ENCODE measurements at regions not wholly inside any gene's neighbourhood (a gene's known extent, or its start where the extent isn't known, plus 50 kb on each side); places are given as distances from the start of the nearest gene placed in this dataset.

- ChIA-PET POLR2A (no interaction called here), CTCF (no interaction called here)
Observed at GRCh38 chr2:60116161-60116875, 437.1 kb downstream of the BCL11A start.

- ChIA-PET CTCF (no interaction called here), POLR2A (no interaction called here)
Observed at GRCh38 chr2:60109744-60110143, 443.7 kb downstream of the BCL11A start.

GRCh38 chr2:60106836-60107529, 446.5 kb downstream of the BCL11A start:
- ChIA-PET POLR2A (no interaction called here), CTCF (no interaction called here)

DNA sequence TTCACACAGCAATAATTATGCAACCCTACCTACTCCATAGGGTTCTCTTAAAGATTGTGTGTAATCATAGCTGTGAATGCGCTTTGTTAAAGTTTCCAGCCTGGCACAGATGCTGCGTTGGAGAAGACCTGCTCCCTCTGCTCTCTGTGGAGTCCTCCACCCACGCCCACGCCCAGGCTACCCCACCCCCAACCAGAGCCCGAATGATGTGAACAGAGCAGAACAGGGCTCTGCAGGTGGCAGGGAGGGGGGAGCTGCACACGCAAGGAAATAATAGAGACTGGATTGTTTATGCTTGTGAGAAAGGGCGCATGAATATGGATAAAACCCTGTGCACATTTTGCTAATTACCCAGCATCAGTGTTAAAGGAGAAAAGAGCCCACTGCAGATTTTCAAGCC, 447.5 kb downstream of the BCL11A start:
- ChIA-PET CTCF (no interaction called here), POLR2A (interaction anchor here (0.5 kb wide), 1 partner anchor 221 kb away, joined by 4 read pairs; no protein-coding TSS in a partner anchor)

DNA sequence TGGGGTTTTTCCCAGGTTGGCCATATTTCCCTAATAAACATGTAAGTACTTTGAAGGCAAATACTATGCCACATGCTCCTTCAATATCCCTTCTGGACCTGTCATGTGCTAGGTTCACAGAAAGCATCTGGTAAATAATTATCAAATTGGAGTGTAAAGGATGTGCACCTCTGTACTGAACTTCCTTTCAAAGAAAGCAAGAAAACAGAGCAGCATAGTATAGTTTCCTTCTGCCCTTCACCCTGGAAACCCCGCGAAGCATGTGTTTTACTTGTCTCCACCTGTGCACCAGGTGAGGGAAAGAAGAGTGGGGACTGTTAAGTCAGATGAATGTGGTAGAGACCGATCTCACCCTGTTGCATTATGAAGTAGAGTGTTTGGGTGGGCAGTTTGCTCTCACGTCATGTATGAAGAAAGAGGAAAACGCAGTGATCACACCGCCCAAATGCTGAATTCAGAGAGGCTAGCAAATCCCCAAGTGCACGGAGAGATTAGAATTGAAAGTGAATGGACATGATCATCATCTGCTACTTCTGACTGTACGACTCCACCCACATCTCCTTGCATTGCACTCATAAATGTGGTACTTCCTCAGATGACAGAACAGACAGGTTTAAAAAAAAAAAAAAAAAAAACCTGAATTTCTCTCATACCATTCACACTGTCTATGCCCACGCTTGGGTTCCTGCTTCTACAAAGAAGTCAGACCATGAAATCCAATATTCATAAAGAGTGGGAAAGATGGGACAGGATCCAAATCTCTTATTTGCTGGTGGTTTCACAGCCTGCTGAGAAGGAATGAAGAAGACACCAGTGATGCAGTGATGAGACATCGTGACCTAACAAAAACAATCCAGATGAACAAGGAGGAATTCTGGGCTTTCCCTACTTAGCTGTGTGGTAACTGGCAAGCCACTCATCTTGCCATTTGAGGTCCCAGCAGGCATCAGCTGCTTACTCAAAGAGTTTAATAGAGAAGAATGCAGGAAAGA, 448.6 kb downstream of the BCL11A start:
- ChIA-PET CTCF (no interaction called here), POLR2A (no interaction called here)

GRCh38 chr2:60100034-60100433, 453.4 kb downstream of the BCL11A start:
- ChIA-PET CTCF (no interaction called here), POLR2A (no interaction called here)

GRCh38 chr2:60098996-60099395, 454.5 kb downstream of the BCL11A start:
- CTCF ChIA-PET = no interaction called here
- POLR2A ChIA-PET = interaction anchor here (0.6 kb wide), 1 partner anchor 448 kb away, joined by 8 read pairs; no protein-coding TSS in a partner anchor

GRCh38 chr2:60097298-60097697, 456.2 kb downstream of the BCL11A start:
- CTCF ChIA-PET = no interaction called here
- POLR2A ChIA-PET = no interaction called here

GRCh38 chr2:60096556-60096955, 456.9 kb downstream of the BCL11A start:
- CTCF ChIA-PET = no interaction called here
- POLR2A ChIA-PET = no interaction called here

DNA sequence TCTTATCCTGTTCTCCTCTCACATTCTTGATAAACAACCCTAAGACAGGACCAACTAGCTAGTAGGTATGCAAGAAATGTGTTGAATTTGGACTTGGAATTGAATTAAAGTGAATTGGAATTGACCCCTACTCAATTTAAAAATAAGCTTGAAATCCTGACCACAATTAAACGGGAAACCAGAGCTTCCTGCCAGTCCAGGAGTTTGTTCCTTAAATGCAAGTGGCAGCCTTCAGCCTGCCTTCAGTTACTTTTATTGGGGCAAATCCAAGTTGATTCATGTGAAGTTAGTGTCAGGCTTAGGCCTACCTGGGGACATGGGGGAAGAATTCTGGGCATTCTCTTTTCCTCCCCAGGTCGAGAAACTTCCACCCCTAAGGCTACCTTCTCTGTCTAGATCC, 457.6 kb downstream of the BCL11A start:
- POLR2A ChIA-PET = no interaction called here
- CTCF ChIA-PET = no interaction called here

DNA sequence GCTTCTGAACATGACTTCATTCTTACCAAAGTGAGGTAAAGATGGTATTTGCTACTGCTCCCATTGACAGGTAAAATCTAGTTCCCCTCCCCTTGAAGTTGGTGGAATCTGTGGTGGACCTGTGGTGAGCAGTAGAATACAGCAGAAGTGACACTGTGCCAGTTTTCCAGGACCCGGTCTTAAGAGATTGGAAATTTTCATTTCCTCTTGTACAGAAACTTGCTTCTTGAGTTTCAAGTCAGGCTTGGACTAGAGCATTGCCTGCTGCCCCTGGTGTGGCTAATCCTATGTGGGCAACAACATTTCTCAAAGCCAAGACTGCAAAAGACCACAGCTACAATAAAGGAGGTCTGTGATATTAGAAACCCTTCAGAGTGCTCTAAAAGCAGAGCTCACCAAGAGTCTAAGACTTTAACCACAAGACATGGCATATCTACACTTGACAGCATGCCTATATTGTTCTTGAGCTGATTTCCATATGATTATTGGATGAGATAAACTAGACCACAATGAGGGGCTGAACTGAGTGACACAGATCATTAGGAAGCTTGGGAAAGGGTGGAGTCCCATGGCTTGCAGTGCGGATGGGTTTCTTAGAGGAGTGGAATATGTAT, 458.1 kb downstream of the BCL11A start:
- POLR2A ChIA-PET = no interaction called here

GRCh38 chr2:60094450-60094929, 459.0 kb downstream of the BCL11A start:
- CTCF ChIA-PET = no interaction called here

More for the DNA sequence above, 458.1 kb downstream of the BCL11A start:
- CTCF ChIA-PET = no interaction called here

GRCh38 chr2:60092781-60093180, 460.7 kb downstream of the BCL11A start:
- CTCF ChIA-PET = no interaction called here

More at GRCh38 chr2:60094450-60094929, 459.0 kb downstream of the BCL11A start:
- POLR2A ChIA-PET = no interaction called here

GRCh38 chr2:60091894-60092293, 461.6 kb downstream of the BCL11A start:
- CTCF ChIA-PET = no interaction called here
- POLR2A ChIA-PET = no interaction called here

More at GRCh38 chr2:60092781-60093180, 460.7 kb downstream of the BCL11A start:
- POLR2A ChIA-PET = no interaction called here

DNA sequence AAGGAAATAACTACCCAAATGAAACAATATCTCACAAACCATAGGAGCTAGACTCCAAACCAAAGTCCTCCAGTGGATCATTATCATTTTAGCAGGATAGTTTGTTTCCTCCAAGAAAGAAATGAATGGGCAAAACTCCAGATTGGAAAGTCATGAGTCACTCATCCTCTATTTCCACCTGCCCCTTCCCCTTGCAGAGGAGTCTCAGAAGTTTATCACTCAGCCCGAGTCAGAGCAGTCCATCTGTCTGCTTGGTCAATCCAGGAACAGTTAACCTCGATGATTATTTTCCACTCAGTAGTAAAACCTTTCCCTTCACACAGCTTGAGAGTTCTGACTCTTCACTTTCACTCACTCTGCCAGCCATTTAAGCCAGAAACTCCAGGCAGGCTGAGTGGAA, 462.2 kb downstream of the BCL11A start:
- POLR2A ChIA-PET = no interaction called here
- CTCF ChIA-PET = no interaction called here

DNA sequence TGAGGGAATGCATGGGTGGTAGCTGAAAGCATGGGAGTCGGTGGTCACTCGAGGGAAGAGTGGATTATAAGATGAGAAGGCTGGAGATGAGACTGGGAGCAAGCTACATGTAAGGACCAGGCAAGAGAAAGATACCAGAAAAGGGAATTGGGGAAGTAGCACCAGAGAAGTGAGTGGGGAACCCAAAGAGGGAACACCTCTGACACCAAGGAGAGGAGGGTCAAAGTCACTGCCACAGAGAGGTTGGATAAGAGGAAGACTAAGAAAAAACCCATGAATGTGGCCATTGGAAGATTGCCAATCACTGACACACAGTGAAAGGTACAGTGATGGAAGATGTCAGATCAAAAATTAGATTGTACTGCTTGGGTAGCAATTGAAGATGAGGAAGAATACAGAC, 473.9 kb downstream of the BCL11A start:
- ChIA-PET POLR2A (no interaction called here), CTCF (no interaction called here)

GRCh38 chr2:60075048-60075447, 478.4 kb downstream of the BCL11A start:
- ChIA-PET CTCF (no interaction called here), POLR2A (no interaction called here)

DNA sequence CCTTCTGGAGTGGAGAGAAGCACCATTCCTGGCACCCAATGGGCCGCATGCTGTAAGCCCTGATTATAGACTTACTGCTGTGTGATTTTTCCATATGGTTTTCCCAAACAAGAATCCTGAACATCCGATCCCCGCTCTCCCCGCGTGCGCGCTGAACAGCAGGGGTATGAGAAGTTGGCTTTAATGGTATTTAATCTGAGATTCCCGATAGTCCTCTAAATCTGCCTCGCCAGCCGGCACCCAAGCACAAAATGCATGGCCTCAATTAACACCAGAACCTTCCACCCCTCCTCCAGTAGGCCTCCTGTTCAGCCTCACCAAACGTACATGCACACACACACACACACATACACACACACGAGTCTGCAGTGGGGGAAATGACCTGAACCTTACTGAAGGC, 480.3 kb downstream of the BCL11A start:
- ChIA-PET CTCF (no interaction called here), POLR2A (no interaction called here)

- ChIA-PET CTCF (no interaction called here), POLR2A (no interaction called here)
Observed at GRCh38 chr2:60072609-60073008, 480.8 kb downstream of the BCL11A start.

DNA sequence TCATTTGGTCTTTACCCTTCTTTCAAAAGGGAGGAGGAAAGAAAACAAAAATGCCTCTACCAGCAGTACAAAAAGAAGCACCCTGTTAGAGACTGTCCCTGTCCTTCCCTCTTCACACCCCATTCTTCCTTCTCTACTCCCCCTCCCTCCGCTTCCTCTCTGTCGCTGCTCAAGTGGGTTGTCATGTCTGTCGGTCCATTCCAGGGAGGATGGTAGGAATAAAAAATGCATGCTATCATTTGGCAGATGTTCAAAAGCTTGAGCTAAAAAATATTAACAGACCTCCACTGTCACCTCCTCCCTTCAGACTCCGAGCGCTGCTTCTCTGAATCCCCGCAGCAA, 482.0 kb downstream of the BCL11A start:
- ChIA-PET CTCF (no interaction called here), POLR2A (no interaction called here)

All from activated CD8-positive, alpha-beta memory T cell treated with anti-CD3 and anti-CD28 coated beads for 36 hours (primary cell).